H9 (cell line): ENCODE measurements at regions not wholly inside any gene's neighbourhood (a gene's known extent, or its start where the extent isn't known, plus 50 kb on each side); places are given as distances from the start of the nearest gene placed in this dataset.

Experiments
- DNase-seq: peaks from one replicate; pipeline ENCODE4 v3.0.0-alpha.2; 2017
- H2AFZ ChIP-seq: one replicate; pipeline ENCODE4 v1.6.1; 2013; ENCODE audit warnings: mild to moderate bottlenecking, low read length, control low read depth, moderate library complexity
- H2AK5ac ChIP-seq: 2 replicates; pipeline ENCODE4 v1.6.1; 2013; ENCODE audit warnings: low read length, control low read depth, mixed read lengths; ENCODE audit not compliant: insufficient read length
- H2BK120ac ChIP-seq: one replicate; pipeline ENCODE4 v1.6.1; 2013; ENCODE audit warnings: low read depth, mild to moderate bottlenecking, low read length, control low read depth, inconsistent platforms; ENCODE audit not compliant: poor library complexity, severe bottlenecking
- H2BK12ac ChIP-seq: 2 replicates; pipeline ENCODE4 v1.6.1; 2013; ENCODE audit warnings: low read length, control low read depth, mixed read lengths, low read depth; ENCODE audit not compliant: insufficient read length
- H2BK15ac ChIP-seq: 2 replicates; pipeline ENCODE4 v1.6.1; 2013; ENCODE audit warnings: low read depth, low read length, control low read depth
- H2BK20ac ChIP-seq: one replicate; pipeline ENCODE4 v1.6.1; 2013; ENCODE audit warnings: low read depth, mild to moderate bottlenecking, low read length, control low read depth, inconsistent platforms; ENCODE audit not compliant: poor library complexity, severe bottlenecking
- H2BK5ac ChIP-seq: 2 replicates; pipeline ENCODE4 v1.6.1; 2013; ENCODE audit warnings: low read length, control low read depth, mixed read lengths; ENCODE audit not compliant: insufficient read length
- H3K14ac ChIP-seq: 2 replicates; pipeline ENCODE4 v1.6.1; 2013; ENCODE audit warnings: low read length, control low read depth; ENCODE audit not compliant: insufficient read depth
- H3K18ac ChIP-seq: 2 replicates; pipeline ENCODE4 v1.6.1; 2013; ENCODE audit warnings: low read depth, mild to moderate bottlenecking, mixed read lengths, low read length, control low read depth; ENCODE audit not compliant: insufficient read length
- H3K23ac ChIP-seq: 2 replicates; pipeline ENCODE4 v1.6.1; 2013; ENCODE audit warnings: low read length, control low read depth, mixed read lengths, low read depth; ENCODE audit not compliant: insufficient read length
- H3K23me2 ChIP-seq: 2 replicates; pipeline ENCODE4 v1.6.1; 2013; ENCODE audit warnings: low read depth, mild to moderate bottlenecking, mixed read lengths, low read length, control low read depth; ENCODE audit not compliant: insufficient read length, poor library complexity, severe bottlenecking
- H3K27ac ChIP-seq: 2 replicates; pipeline ENCODE4 v1.5.1; 2013; ENCODE audit warnings: low read length, control low read depth, mixed read lengths, low read depth; ENCODE audit not compliant: insufficient read length
- H3K27me3 ChIP-seq: 2 replicates; pipeline ENCODE4 v1.6.1; 2013; ENCODE audit warnings: low read length, control low read depth, inconsistent platforms; ENCODE audit not compliant: insufficient read depth
- H3K4ac ChIP-seq: 2 replicates; pipeline ENCODE4 v1.6.1; 2013; ENCODE audit warnings: low read depth, mild to moderate bottlenecking, control low read depth, inconsistent platforms, low read length, moderate library complexity
- H3K4me1 ChIP-seq: 2 replicates; pipeline ENCODE4 v1.6.1; 2013; ENCODE audit warnings: low read length, control low read depth, inconsistent platforms; ENCODE audit not compliant: insufficient read depth
- H3K4me2 ChIP-seq: 2 replicates; pipeline ENCODE4 v1.6.1; 2013; ENCODE audit warnings: low read length, control low read depth, mixed read lengths; ENCODE audit not compliant: insufficient read length, insufficient read depth
- H3K56ac ChIP-seq: 2 replicates; pipeline ENCODE4 v1.6.1; 2013; ENCODE audit warnings: low read depth, mild to moderate bottlenecking, mixed read lengths, low read length, control low read depth; ENCODE audit not compliant: insufficient read length
- H3K79me1 ChIP-seq: 2 replicates; pipeline ENCODE4 v1.6.1; 2013; ENCODE audit warnings: low read depth, mild to moderate bottlenecking, moderate library complexity, low read length, control low read depth, inconsistent platforms; ENCODE audit not compliant: insufficient read depth, poor library complexity, severe bottlenecking
- H3K79me2 ChIP-seq: 2 replicates; pipeline ENCODE4 v1.6.1; 2013; ENCODE audit warnings: low read length, control low read depth, inconsistent platforms; ENCODE audit not compliant: insufficient read depth
- H3K9ac ChIP-seq: 2 replicates; pipeline ENCODE4 v1.6.1; 2013; ENCODE audit warnings: low read length, control low read depth, mixed read lengths; ENCODE audit not compliant: insufficient read length; ENCODE audit errors: extremely low read depth
- H3K9me3 ChIP-seq: one replicate; pipeline ENCODE4 v1.6.1; 2013; ENCODE audit warnings: low read depth, low read length, inconsistent platforms; ENCODE audit not compliant: control insufficient read depth
- H3T11ph ChIP-seq: one replicate; pipeline ENCODE4 v1.6.1; 2013; ENCODE audit warnings: mild to moderate bottlenecking, low read length, control low read depth, inconsistent platforms
- H4K20me1 ChIP-seq: one replicate; pipeline ENCODE4 v1.6.1; 2013; ENCODE audit not compliant: control insufficient read depth, insufficient read length, insufficient read depth
- H4K5ac ChIP-seq: 2 replicates; pipeline ENCODE4 v1.6.1; 2013; ENCODE audit warnings: low read depth, mild to moderate bottlenecking, mixed read lengths, low read length, control low read depth; ENCODE audit not compliant: insufficient read length
- H4K8ac ChIP-seq: replicated peaks from 2 replicates; pipeline ENCODE4 v1.6.1; 2013; ENCODE audit warnings: low read length, control low read depth, mixed read lengths, low read depth; ENCODE audit not compliant: insufficient read length
- H4K91ac ChIP-seq: 2 replicates; pipeline ENCODE4 v1.6.1; 2013; ENCODE audit warnings: low read depth, mild to moderate bottlenecking, moderate library complexity, mixed read lengths, low read length, control low read depth; ENCODE audit not compliant: insufficient read length
- H3K27ac Mint-ChIP-seq, 3 experiments: 2 replicates in 2 of 3; 3 replicates in 1 of 3; pipeline ENCODE4 v1.8.0; 2020 to 2021; ENCODE audit warnings: mixed read lengths in 3 of 3, mild to moderate bottlenecking in 1 of 3, moderate library complexity in 1 of 3
- H3K27me3 Mint-ChIP-seq: 2 replicates; pipeline ENCODE4 v1.8.0; 2021; ENCODE audit warnings: low read depth, mild to moderate bottlenecking, moderate library complexity, mixed read lengths
- H3K36me3 Mint-ChIP-seq, 3 experiments: 2 replicates in 2 of 3; 3 replicates in 1 of 3; pipeline ENCODE4 v1.8.0; 2020 to 2021; ENCODE audit warnings: low read depth in 3 of 3, mixed read lengths in 3 of 3; ENCODE audit not compliant: insufficient read depth in 1 of 3
- H3K4me1 Mint-ChIP-seq, 2 experiments: 2 replicates each; pipeline ENCODE4 v1.8.0; 2020; ENCODE audit warnings: mixed read lengths in 2 of 2
- H3K4me3 Mint-ChIP-seq, 2 experiments: 2 replicates in 1 of 2; 3 replicates in 1 of 2; pipeline ENCODE4 v1.8.0; 2020 to 2021; ENCODE audit warnings: mild to moderate bottlenecking in 2 of 2, mixed read lengths in 2 of 2, moderate library complexity in 1 of 2
- H3K9me3 Mint-ChIP-seq, 2 experiments: 2 replicates in 1 of 2; 3 replicates in 1 of 2; pipeline ENCODE4 v1.8.0; 2020; ENCODE audit warnings: mild to moderate bottlenecking in 2 of 2, mixed read lengths in 2 of 2, moderate library complexity in 1 of 2
- WGBS: extraction: QIAGEN DNeasy Blood & Tissue Kit; methylation state at CpG from one replicate; pipeline ENCODE4 v1.1.7; 2013; ENCODE audit warnings: missing lambda C conversion rate, low lambda C conversion rate, mixed read lengths; ENCODE audit not compliant: insufficient read length; ENCODE audit errors: extremely low coverage; 5-methylcytosine and 5-hydroxymethylcytosine counted together
- TF ChIP-seq, protein P1 (sequence below): fragments of 200-600 bp; sonication (generic); conservative IDR thresholded peaks from 3 replicates; pipeline ENCODE4 v1.8.0; 2021; ENCODE audit warnings: antibody characterized with exemption, mild to moderate bottlenecking

DNA sequence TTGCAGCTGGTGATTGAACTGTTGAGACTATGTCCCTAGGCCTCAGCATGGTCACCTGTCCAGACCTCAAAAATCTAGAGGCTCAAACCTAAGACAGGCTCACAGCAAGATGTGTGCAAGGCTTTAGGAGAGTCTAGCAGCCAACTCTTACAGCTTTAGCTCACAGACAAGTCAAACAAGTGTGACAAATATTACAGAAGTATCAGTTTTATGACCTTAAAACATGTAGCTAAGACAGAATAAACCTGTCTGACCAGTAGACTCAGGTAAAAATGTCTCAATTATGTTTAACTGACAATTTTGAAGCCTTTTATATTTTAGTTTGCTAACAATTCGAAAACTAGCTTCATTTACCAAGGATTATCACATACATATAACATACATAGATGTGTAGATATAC lies 80.0 kb upstream of the HTATIP2 start:
- Mint-ChIP-seq H3K27me3 (peaks cover 5% of the 10 kb centered on the region), H3K36me3 (no peaks in the 10 kb centered on the region), H3K4me3 (no peak overlapping the region), H3K9me3 (peaks cover 0 to 2% of the 10 kb centered on the region in 2 experiments; a peak in 2 of 5 replicates), H3K27ac (no peak overlapping the region), H3K4me1 (peaks cover 9 to 17% of the 10 kb centered on the region in 2 experiments)
- no CpG with 5 or more reads among the region's 1 CpG for WGBS
- Histone ChIP-seq H2AFZ (no peak overlapping the region), H3T11ph (no peak overlapping the region), H2BK20ac (no peak overlapping the region), H4K91ac (no peak overlapping the region), H4K5ac (no peak overlapping the region), H2BK5ac (no peak overlapping the region), H2BK120ac (no peak overlapping the region), H3K23me2 (no peaks in the 10 kb centered on the region), H4K8ac (no peak overlapping the region), H4K20me1 (no peaks in the 10 kb centered on the region), H3K9me3 (no peaks in the 10 kb centered on the region), H3K18ac (no peak overlapping the region), H3K4me2 (no peak overlapping the region), H3K23ac (no peak overlapping the region), H3K4me1 (no peaks in the 10 kb centered on the region), H3K56ac (no peak overlapping the region), H3K14ac (no peak overlapping the region), H3K27ac (no peak overlapping the region), H3K9ac (no peak overlapping the region), H2BK15ac (no peak overlapping the region), H3K27me3 (no peaks in the 10 kb centered on the region), H3K79me2 (no peaks in the 10 kb centered on the region), H3K4ac (no peak overlapping the region), H2BK12ac (no peak overlapping the region), H2AK5ac (no peak overlapping the region), H3K79me1 (no peaks in the 10 kb centered on the region)
- no peak for DNase-seq
- TF ChIP-seq, protein P1, sequence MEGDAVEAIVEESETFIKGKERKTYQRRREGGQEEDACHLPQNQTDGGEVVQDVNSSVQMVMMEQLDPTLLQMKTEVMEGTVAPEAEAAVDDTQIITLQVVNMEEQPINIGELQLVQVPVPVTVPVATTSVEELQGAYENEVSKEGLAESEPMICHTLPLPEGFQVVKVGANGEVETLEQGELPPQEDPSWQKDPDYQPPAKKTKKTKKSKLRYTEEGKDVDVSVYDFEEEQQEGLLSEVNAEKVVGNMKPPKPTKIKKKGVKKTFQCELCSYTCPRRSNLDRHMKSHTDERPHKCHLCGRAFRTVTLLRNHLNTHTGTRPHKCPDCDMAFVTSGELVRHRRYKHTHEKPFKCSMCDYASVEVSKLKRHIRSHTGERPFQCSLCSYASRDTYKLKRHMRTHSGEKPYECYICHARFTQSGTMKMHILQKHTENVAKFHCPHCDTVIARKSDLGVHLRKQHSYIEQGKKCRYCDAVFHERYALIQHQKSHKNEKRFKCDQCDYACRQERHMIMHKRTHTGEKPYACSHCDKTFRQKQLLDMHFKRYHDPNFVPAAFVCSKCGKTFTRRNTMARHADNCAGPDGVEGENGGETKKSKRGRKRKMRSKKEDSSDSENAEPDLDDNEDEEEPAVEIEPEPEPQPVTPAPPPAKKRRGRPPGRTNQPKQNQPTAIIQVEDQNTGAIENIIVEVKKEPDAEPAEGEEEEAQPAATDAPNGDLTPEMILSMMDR, result no peak
